ENCODE measurements at regions not wholly inside any gene's neighbourhood (a gene's known extent, or its start where the extent isn't known, plus 50 kb on each side); places are given as distances from the start of the nearest gene placed in this dataset.
A peak's percentile ranks its signal among the peaks of the same experiment; 100 is the strongest.

DNA sequence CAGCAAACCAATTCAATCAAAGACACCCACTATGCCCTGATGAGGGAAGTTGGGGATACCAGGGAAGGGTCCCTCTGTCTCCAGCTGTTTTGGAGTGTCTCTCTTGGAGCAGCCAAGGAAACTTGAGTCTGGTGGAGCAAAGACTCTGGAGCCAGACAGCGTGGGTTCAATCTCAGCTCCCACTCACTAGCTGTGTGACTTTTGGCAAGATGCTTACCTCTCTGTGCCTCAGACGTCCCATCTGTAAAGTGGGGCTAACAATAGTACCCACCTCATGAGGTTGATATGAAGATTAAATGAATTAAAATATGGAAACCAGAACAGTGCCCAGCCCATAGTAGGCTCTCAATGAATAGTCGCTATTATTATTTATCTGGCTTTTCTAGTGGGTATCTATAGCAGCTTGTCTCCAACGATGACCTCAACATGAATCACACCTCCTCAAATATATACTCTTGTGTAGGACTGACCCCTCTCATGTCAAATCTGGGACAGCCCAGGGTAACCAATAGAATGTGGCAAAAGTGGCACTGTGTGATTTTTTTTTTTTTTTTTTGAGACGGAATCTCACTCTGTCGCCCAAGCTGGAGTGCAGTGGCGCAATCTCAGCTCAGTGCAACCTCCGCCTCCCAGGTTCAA lies 99.2 kb upstream of the FOXP4 start:
- Histone ChIP-seq H3K4me1 (peaks cover 15 to 37% of the 10 kb centered on the region in 2 donors), H3K27ac (no peak overlapping the region), H3K36me3 (no peaks in the 10 kb centered on the region), H3K4me3 (replicated peaks in 1 of 3) (no peak overlapping the region), H3K27me3 (no peaks in the 10 kb centered on the region), H3K9me3 (no peaks in the 10 kb centered on the region)
- WGBS, 2 donors, result 92 to 95% methylated on average over 8 of the region's 8 CpGs
- DNase-seq, result no peak
- TF ChIP-seq POLR2A (IDR thresholded peaks at IDR 0.05), result no peak
- TF ChIP-seq, protein P1, sequence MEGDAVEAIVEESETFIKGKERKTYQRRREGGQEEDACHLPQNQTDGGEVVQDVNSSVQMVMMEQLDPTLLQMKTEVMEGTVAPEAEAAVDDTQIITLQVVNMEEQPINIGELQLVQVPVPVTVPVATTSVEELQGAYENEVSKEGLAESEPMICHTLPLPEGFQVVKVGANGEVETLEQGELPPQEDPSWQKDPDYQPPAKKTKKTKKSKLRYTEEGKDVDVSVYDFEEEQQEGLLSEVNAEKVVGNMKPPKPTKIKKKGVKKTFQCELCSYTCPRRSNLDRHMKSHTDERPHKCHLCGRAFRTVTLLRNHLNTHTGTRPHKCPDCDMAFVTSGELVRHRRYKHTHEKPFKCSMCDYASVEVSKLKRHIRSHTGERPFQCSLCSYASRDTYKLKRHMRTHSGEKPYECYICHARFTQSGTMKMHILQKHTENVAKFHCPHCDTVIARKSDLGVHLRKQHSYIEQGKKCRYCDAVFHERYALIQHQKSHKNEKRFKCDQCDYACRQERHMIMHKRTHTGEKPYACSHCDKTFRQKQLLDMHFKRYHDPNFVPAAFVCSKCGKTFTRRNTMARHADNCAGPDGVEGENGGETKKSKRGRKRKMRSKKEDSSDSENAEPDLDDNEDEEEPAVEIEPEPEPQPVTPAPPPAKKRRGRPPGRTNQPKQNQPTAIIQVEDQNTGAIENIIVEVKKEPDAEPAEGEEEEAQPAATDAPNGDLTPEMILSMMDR (IDR thresholded peaks at IDR 0.05), result no peak
- intact Hi-C loops (cut with DNase I), result no loop called here

DNA sequence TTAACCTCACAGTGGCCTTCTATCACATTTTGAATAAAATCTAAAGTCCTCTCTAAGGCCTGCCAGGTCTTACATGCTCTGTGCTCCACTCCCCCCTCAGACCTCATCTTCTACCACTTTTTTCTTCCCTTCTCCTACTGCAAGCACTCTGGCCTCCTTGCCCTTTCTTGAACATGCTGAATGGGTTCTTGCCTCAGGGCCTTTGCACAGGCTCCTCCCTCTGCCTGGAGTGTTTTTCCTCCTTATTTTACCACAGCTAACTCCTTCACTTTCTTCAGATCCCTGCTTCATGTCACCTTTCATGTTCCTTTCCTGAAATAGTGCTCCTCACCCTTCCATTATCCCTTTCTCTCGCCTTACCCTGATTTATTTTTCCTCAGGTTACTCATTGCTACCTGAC lies 97.9 kb upstream of the FOXP4 start:
- TF ChIP-seq, protein P1 (IDR thresholded peaks at IDR 0.05), result no peak
- TF ChIP-seq POLR2A (IDR thresholded peaks at IDR 0.05), result no peak
- Histone ChIP-seq H3K4me1 (peaks cover 8 to 24% of the 10 kb centered on the region in 2 donors), H3K4me3 (replicated peaks in 1 of 3) (no peak overlapping the region), H3K27me3 (no peaks in the 10 kb centered on the region), H3K27ac (no peak overlapping the region), H3K9me3 (no peaks in the 10 kb centered on the region), H3K36me3 (no peaks in the 10 kb centered on the region)
- intact Hi-C loops (cut with DNase I), result no loop called here
- no peak for DNase-seq
- WGBS, 2 donors, result 96% methylated on average over 1 of the region's 1 CpG

DNA sequence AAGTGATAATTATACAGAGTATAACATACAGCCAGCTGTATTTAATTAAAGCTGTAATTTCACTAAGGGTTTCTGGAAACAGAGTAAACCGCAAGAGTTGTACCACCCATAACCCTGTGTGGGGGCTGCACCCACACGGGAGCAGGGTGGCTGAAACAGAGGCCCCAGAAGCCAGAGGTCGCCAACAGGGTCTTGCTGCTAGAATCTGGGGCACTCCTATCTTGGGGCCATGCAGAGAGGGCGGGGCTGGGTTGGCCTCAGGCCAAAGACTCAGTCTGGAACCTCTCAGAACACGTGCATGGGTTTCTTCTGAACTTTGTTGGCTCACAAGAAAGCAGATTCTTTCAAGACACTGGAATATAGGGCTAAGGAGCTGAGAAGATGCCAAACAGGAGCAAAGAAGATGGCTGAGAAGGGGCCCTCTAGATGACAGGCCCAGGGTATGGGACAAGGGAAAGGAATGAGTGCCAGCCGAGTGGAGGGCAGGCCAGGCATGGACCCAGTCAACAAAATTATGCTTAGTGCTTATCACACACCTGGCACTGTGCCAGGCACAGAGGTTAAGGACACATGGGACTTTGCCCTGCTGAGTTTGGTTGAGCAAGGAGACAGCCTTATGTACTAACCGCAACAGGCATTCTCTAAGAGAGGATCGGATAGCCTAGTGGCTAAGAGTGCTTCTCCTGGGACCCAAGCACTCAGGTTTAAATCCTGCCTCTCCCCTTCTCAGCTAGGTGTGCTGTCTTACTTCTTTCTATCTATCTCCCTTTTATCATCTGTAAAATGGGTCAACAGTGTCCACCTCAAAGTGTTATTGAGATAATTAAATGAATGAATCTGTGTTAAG lies 96.6 kb upstream of the FOXP4 start:
- H3K36me3 ChIP-seq, result no peaks in the 10 kb centered on the region
- TF ChIP-seq, protein P1 (IDR thresholded peaks at IDR 0.05), result no peak
- TF ChIP-seq POLR2A (IDR thresholded peaks at IDR 0.05), result no peak
- H3K4me3 ChIP-seq (replicated peaks in 1 of 3), result no peak overlapping the region
- intact Hi-C loops (cut with DNase I), result no loop called here
- 52 to 53% methylated on average over 8 of the region's 8 CpGs for WGBS, 2 donors
- H3K27ac ChIP-seq, result no peak overlapping the region
- no peaks in the 10 kb centered on the region for H3K27me3 ChIP-seq
- peaks cover 0 to 15% of the 10 kb centered on the region in 2 donors for H3K4me1 ChIP-seq
- no peaks in the 10 kb centered on the region for H3K9me3 ChIP-seq
- peak; percentile 50 to 64 for DNase-seq

DNA sequence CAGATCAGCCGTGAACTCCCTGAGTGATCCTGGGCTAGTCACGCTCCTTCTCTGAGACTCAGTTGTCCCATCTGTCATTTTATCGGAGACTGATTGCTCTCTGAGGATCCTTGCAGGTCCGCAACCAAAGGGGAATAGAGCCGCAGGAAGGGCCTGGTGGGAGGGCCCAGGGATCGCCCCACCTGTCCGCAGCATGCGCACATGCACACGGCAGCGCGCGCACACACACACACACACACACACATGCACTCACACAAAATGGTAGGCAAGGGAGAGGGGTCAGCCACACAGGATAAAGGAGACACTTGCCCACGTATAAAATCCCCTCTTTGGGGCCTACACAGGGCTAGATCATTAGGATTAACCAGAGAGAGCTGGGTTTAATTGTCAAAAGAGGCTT lies 95.6 kb upstream of the FOXP4 start:
- DNase-seq, result no peak
- no peaks in the 10 kb centered on the region for H3K36me3 ChIP-seq
- H3K27me3 ChIP-seq, result no peaks in the 10 kb centered on the region
- no peak overlapping the region for H3K4me3 ChIP-seq (replicated peaks in 1 of 3)
- peaks cover 0 to 15% of the 10 kb centered on the region in 2 donors for H3K4me1 ChIP-seq
- TF ChIP-seq, protein P1 (IDR thresholded peaks at IDR 0.05), result no peak
- TF ChIP-seq POLR2A (IDR thresholded peaks at IDR 0.05), result no peak
- intact Hi-C loops (cut with DNase I), result no loop called here
- no peaks in the 10 kb centered on the region for H3K9me3 ChIP-seq
- 93 to 95% methylated on average over 11 to 13 of the region's 13 CpGs for WGBS, 2 donors
- no peak overlapping the region for H3K27ac ChIP-seq

DNA sequence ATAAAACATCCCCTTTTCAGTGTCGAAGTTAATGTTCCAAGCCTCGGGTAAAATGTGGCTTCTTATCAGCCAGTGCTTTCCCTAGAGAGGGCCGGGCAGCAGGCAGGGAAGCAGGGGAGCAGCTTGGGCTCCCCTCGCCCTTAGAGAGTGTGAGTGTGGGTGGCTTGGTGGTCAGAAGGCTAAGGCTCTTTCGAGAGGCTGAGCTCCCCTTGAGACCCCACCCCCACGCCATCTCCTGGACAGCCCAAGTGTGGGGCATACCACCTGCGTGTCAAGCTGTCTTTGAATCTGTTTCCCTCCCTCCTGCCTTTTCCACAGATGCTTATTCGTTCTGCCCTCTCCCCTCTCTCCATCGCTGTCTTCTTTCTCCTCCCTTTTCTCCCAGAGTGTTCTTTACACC lies 95.1 kb upstream of the FOXP4 start:
- Histone ChIP-seq H3K4me3 (replicated peaks in 1 of 3) (no peak overlapping the region), H3K27me3 (no peaks in the 10 kb centered on the region), H3K4me1 (peaks cover 0 to 18% of the 10 kb centered on the region in 2 donors), H3K9me3 (no peaks in the 10 kb centered on the region), H3K27ac (no peak overlapping the region), H3K36me3 (no peaks in the 10 kb centered on the region)
- no peak for TF ChIP-seq POLR2A (IDR thresholded peaks at IDR 0.05)
- TF ChIP-seq, protein P1 (IDR thresholded peaks at IDR 0.05), result no peak
- DNase-seq, result no peak
- WGBS, 2 donors, result 73 to 80% methylated on average over 9 of the region's 9 CpGs
- intact Hi-C loops (cut with DNase I), result no loop called here
